SK-N-SH (cell line): ENCODE measurements at regions not wholly inside any gene's neighbourhood (a gene's known extent, or its start where the extent isn't known, plus 50 kb on each side); places are given as distances from the start of the nearest gene placed in this dataset.

Experiments used
- CTCF ChIP-seq: fragments of 200-600 bp; sonication (generic); IDR thresholded peaks from 2 replicates; pipeline ENCODE4 v1.6.1; 2017; ENCODE audit warnings: antibody characterized with exemption, mild to moderate bottlenecking, moderate library complexity
- GABPA ChIP-seq: IDR thresholded peaks from 2 replicates; pipeline ENCODE4 v1.4.0; 2012; ENCODE audit warnings: low read depth, mild to moderate bottlenecking
- GATA2 ChIP-seq: sonication (generic); formaldehyde crosslinking; IDR thresholded peaks from 2 replicates; pipeline ENCODE4 v1.5.0; 2020; ENCODE audit warnings: mild to moderate bottlenecking, missing genetic modification reagents
- YY1 ChIP-seq: IDR thresholded peaks from 2 replicates; pipeline ENCODE4 v1.4.0; 2012; ENCODE audit warnings: low read depth, mild to moderate bottlenecking

- TF ChIP-seq CTCF (no peak), GABPA (no peak), GATA2 (no peak), YY1 (no peak)
Observed at GRCh38 chr7:153515359-153515758, 536.8 kb upstream of the DPP6 start.
